PC-9 (cell line): ENCODE measurements at regions not wholly inside any gene's neighbourhood (a gene's known extent, or its start where the extent isn't known, plus 50 kb on each side); places are given as distances from the start of the nearest gene placed in this dataset.

ENCODE experiments used
- BruUV-seq: library from RNA; stranded (reverse); fragments of 400-500 nt; replicated peaks from 2 replicates; lab custom pipeline; 2021; lab: Mats Ljungman, UMichigan
- CTCF ChIA-PET: fragments of 300-600 bp; sonication (Branson Sonifier 250); formaldehyde crosslinking; loops from one replicate; lab custom pipeline; 2022; ENCODE audit warnings: antibody characterized with exemption; lab: Charles Lee
- POLR2A ChIA-PET: fragments of 300-600 bp; sonication (Branson Sonifier 250); formaldehyde crosslinking; loops from one replicate; lab custom pipeline; 2022; ENCODE audit warnings: antibody characterized with exemption; ENCODE audit not compliant: unreplicated experiment; lab: Charles Lee
- DNase-seq, 2 experiments: peaks; one replicate each; pipeline versions ENCODE4 v3.0.0 to v3.0.0-alpha.2; 2015 to 2022; ENCODE audit warnings: mixed read lengths in 1 of 2
- H2AFZ ChIP-seq: fragments of 200-600 bp; sonication (generic); 2 replicates; pipeline ENCODE4 v1.8.1; 2017; ENCODE audit warnings: antibody characterized with exemption
- H3F3A ChIP-seq: fragments of 200-600 bp; sonication (generic); 2 replicates; pipeline ENCODE4 v1.8.1; 2017; ENCODE audit warnings: antibody characterized with exemption, mild to moderate bottlenecking, low read depth; ENCODE audit not compliant: insufficient read depth
- H3K27ac ChIP-seq: fragments of 200-600 bp; sonication (generic); 2 replicates; pipeline ENCODE4 v1.6.1; 2016; ENCODE audit warnings: mixed run types
- H3K27me3 ChIP-seq: fragments of 200-600 bp; sonication (generic); 2 replicates; pipeline ENCODE4 v1.6.1; 2016; ENCODE audit warnings: low read depth, mixed run types; ENCODE audit not compliant: insufficient read depth
- H3K36me3 ChIP-seq: fragments of 200-600 bp; sonication (generic); 2 replicates; pipeline ENCODE4 v1.6.1; 2016; ENCODE audit warnings: low read depth, mixed run types
- H3K4me1 ChIP-seq: fragments of 200-600 bp; sonication (generic); replicated peaks from 2 replicates; pipeline ENCODE4 v1.6.1; 2016; ENCODE audit warnings: mixed run types; ENCODE audit not compliant: insufficient read depth
- H3K4me2 ChIP-seq: fragments of 200-600 bp; sonication (generic); 2 replicates; pipeline ENCODE4 v1.6.1; 2017; ENCODE audit warnings: mixed run types
- H3K4me3 ChIP-seq: fragments of 200-600 bp; sonication (generic); 2 replicates; pipeline ENCODE4 v1.6.1; 2016; ENCODE audit warnings: mixed run types
- H3K79me2 ChIP-seq: fragments of 200-600 bp; sonication (generic); 2 replicates; pipeline ENCODE4 v1.6.1; 2017; ENCODE audit warnings: low read depth, mixed run types
- H3K9me2 ChIP-seq: fragments of 200-600 bp; sonication (generic); 2 replicates; pipeline ENCODE4 v1.8.1; 2017; ENCODE audit warnings: mild to moderate bottlenecking; ENCODE audit not compliant: insufficient read depth
- H3K9me3 ChIP-seq: fragments of 200-600 bp; sonication (generic); 2 replicates; pipeline ENCODE4 v1.8.1; 2016; ENCODE audit warnings: low read depth; ENCODE audit not compliant: insufficient read depth
- H4K20me1 ChIP-seq: fragments of 200-600 bp; sonication (generic); 2 replicates; pipeline ENCODE4 v1.8.1; 2017; ENCODE audit not compliant: insufficient read depth
- CTCF ChIP-seq: fragments of 200-600 bp; sonication (generic); conservative IDR thresholded peaks from 2 replicates; pipeline ENCODE4 v1.6.1; 2017; ENCODE audit warnings: mixed run types, antibody characterized with exemption, mild to moderate bottlenecking, moderate library complexity
- EZH2 ChIP-seq: fragments of 200-600 bp; sonication (generic); IDR thresholded peaks from 2 replicates; pipeline ENCODE4 v1.8.0; 2017; ENCODE audit warnings: antibody characterized with exemption, low read depth
- intact Hi-C: fragments of 100-400 bp; cut with micrococcal nuclease; formaldehyde crosslinking; loops from one replicate; pipeline ENCODE4 v1.10.0; 2022; ENCODE audit not compliant: unreplicated experiment

- ChIA-PET CTCF (no interaction called here), POLR2A (no interaction called here)
- no peak for TF ChIP-seq EZH2
- TF ChIP-seq CTCF: no peak
- Histone ChIP-seq H3K27me3 (no peaks in the 10 kb centered on the region), H3K4me2 (no peak overlapping the region), H3K9me3 (no peaks in the 10 kb centered on the region), H4K20me1 (no peaks in the 10 kb centered on the region), H2AFZ (no peak overlapping the region), H3K9me2 (no peaks in the 10 kb centered on the region), H3K4me3 (no peak overlapping the region), H3K36me3 (no peaks in the 10 kb centered on the region), H3K27ac (no peak overlapping the region), H3K4me1 (no peaks in the 10 kb centered on the region), H3F3A (no peaks in the 10 kb centered on the region), H3K79me2 (no peaks in the 10 kb centered on the region)
- intact Hi-C loops: no loop called here
- DNase-seq: no peak
- no TSS peak for BruUV-seq
These were observed 814.4 kb downstream of the TENT5A start for GRCh38 chr6:80938131-80938530.

GRCh38 chr6:80932359-80932758 lies 820.1 kb downstream of the TENT5A start:
- Histone ChIP-seq H3K36me3 (no peaks in the 10 kb centered on the region), H4K20me1 (no peaks in the 10 kb centered on the region), H2AFZ (no peak overlapping the region), H3K79me2 (no peaks in the 10 kb centered on the region), H3K4me2 (no peak overlapping the region), H3K9me2 (no peaks in the 10 kb centered on the region), H3K4me1 (no peaks in the 10 kb centered on the region), H3K27me3 (no peaks in the 10 kb centered on the region), H3K9me3 (no peaks in the 10 kb centered on the region), H3K27ac (no peak overlapping the region), H3F3A (no peaks in the 10 kb centered on the region), H3K4me3 (no peak overlapping the region)
- DNase-seq: no peak
- no TSS peak for BruUV-seq
- ChIA-PET POLR2A (no interaction called here), CTCF (no interaction called here)
- TF ChIP-seq EZH2: no peak
- TF ChIP-seq CTCF: no peak
- intact Hi-C loops: no loop called here

GRCh38 chr6:80930376-80930775 lies 822.1 kb downstream of the TENT5A start:
- no peaks in the 10 kb centered on the region for H3K79me2 ChIP-seq
- H3F3A ChIP-seq: no peaks in the 10 kb centered on the region
- ChIA-PET POLR2A (interaction anchor here (0.5 kb wide), 1 partner anchor 165 kb away, joined by 6 read pairs; no protein-coding TSS in a partner anchor), CTCF (no interaction called here)
- no peak overlapping the region for H3K4me3 ChIP-seq
- no TSS peak for BruUV-seq
- no peaks in the 10 kb centered on the region for H3K36me3 ChIP-seq
- no peak overlapping the region for H2AFZ ChIP-seq
- H3K9me3 ChIP-seq: no peaks in the 10 kb centered on the region
- intact Hi-C loops: no loop called here
- no peaks in the 10 kb centered on the region for H4K20me1 ChIP-seq
- H3K27me3 ChIP-seq: no peaks in the 10 kb centered on the region
- no peak overlapping the region for H3K4me2 ChIP-seq
- H3K4me1 ChIP-seq: no peaks in the 10 kb centered on the region
- no peak for TF ChIP-seq EZH2
- no peak for TF ChIP-seq CTCF
- H3K27ac ChIP-seq: no peak overlapping the region
- DNase-seq: no peak
- no peaks in the 10 kb centered on the region for H3K9me2 ChIP-seq
